RWPE2 (cell line): ENCODE measurements at regions not wholly inside any gene's neighbourhood (a gene's known extent, or its start where the extent isn't known, plus 50 kb on each side); places are given as distances from the start of the nearest gene placed in this dataset.
A peak's percentile ranks its signal among the peaks of the same experiment; 100 is the strongest.
"Not testable (repeated sequence)": the region's sequence is repeated elsewhere in the genome, so short reads cannot be mapped to it uniquely, and the experiment has no call there.

Experiments
- ATAC-seq: fragments of 200-7000 bp; cut with Tn5 transposase; 3 replicates; pipeline ENCODE4 v1.9.1; 2021; ENCODE audit warnings: low read depth
- DNase-seq: peaks from one replicate; pipeline ENCODE4 v3.0.0-alpha.2; 2020; ENCODE audit warnings: low spot score
- H3K27ac ChIP-seq: fragments of 450-650 bp; 2 replicates; pipeline ENCODE4 v1.5.1; 2017; ENCODE audit warnings: mild to moderate bottlenecking; ENCODE audit not compliant: poor library complexity, severe bottlenecking
- H3K27me3 ChIP-seq: fragments of 250-450 bp; sonication (Bioruptor Pico); 2 replicates; pipeline ENCODE4 v1.5.1; 2021; ENCODE audit warnings: mild to moderate bottlenecking, moderate library complexity; ENCODE audit not compliant: insufficient read depth, poor library complexity, severe bottlenecking
- H3K36me3 ChIP-seq: fragments of 250-450 bp; sonication (Bioruptor Pico); 2 replicates; pipeline ENCODE4 v1.5.1; 2020; ENCODE audit warnings: low read depth, mild to moderate bottlenecking, moderate library complexity
- H3K4me1 ChIP-seq: fragments of 250-450 bp; sonication (Bioruptor Pico); 2 replicates; pipeline ENCODE4 v1.5.1; 2021; ENCODE audit warnings: mild to moderate bottlenecking, moderate library complexity; ENCODE audit not compliant: insufficient read depth, poor library complexity, severe bottlenecking
- H3K4me3 ChIP-seq: fragments of 250-450 bp; sonication (Bioruptor Pico); 2 replicates; pipeline ENCODE4 v1.5.1; 2021; ENCODE audit warnings: mild to moderate bottlenecking, moderate library complexity; ENCODE audit not compliant: severe bottlenecking
- H3K9me3 ChIP-seq: fragments of 250-450 bp; sonication (Bioruptor Pico); 2 replicates; pipeline ENCODE4 v1.5.1; 2021; ENCODE audit warnings: mild to moderate bottlenecking, moderate library complexity; ENCODE audit not compliant: severe bottlenecking
- CTCF ChIP-seq: fragments of 450-650 bp; IDR thresholded peaks from one replicate; pipeline ENCODE4 v1.5.1; 2017; ENCODE audit warnings: mild to moderate bottlenecking, moderate library complexity; ENCODE audit not compliant: poor library complexity, severe bottlenecking

DNA sequence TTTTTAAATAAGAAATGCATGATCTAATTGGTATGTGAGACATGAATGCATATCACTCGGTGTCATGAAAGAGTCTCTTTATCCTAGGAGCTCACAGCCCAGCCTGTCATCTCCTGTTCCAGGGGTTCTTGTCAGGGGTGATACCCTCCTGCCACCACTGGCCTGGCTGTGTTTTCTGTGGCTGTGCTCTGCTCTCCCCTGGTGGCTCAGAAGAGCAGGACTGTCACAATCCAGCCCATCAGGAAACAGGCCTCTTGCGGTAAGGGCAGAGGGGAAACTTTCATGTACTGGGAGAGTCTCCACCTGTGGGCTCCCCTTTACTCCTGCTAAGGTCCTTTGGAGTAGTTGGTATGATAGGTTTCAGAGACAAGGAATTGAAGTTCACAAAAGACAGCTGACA is 240.2 kb upstream of the GLRA1 start:
- no peak for TF ChIP-seq CTCF
- H3K4me3 ChIP-seq, result no peak overlapping the region

GRCh38 chr5:152159894-152160293 is 235.2 kb upstream of the GLRA1 start:
- not testable (repeated sequence) for DNase-seq, H3K9me3 ChIP-seq, H3K27ac ChIP-seq, H3K4me1 ChIP-seq, H3K27me3 ChIP-seq, H3K4me3 ChIP-seq, H3K36me3 ChIP-seq
- ATAC-seq, result peak; percentile 52; the same call in 2 of the 3 replicates

More for the DNA sequence above, 240.2 kb upstream of the GLRA1 start:
- H3K27me3 ChIP-seq, result no peaks in the 10 kb centered on the region
- no peak for ATAC-seq
- H3K9me3 ChIP-seq, result no peaks in the 10 kb centered on the region
- DNase-seq, result no peak
- H3K27ac ChIP-seq, result no peak overlapping the region
- H3K4me1 ChIP-seq, result no peaks in the 10 kb centered on the region
- H3K36me3 ChIP-seq, result no peaks in the 10 kb centered on the region

DNA sequence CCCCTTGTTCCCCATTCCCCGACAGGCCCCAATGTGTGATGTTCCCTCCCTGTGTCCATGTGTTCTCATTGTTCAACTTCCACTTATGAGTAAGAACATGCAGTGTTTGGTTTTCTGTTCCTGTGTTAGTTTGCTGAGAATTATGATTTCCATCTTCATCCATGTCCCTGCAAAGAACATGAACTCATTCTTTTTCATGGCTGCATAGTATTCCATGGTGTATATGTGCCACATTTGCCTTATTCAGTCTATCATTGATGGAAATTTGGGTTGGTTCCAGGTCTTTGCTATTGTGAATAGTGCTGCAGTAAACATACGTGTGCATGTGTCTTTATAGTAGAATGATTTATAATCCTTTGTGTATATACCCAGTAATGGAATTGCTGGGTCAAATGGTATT is 229.8 kb upstream of the GLRA1 start:
- H3K27me3 ChIP-seq, DNase-seq, H3K27ac ChIP-seq, H3K9me3 ChIP-seq, H3K36me3 ChIP-seq, H3K4me3 ChIP-seq, ATAC-seq, H3K4me1 ChIP-seq: not testable (repeated sequence)

DNA sequence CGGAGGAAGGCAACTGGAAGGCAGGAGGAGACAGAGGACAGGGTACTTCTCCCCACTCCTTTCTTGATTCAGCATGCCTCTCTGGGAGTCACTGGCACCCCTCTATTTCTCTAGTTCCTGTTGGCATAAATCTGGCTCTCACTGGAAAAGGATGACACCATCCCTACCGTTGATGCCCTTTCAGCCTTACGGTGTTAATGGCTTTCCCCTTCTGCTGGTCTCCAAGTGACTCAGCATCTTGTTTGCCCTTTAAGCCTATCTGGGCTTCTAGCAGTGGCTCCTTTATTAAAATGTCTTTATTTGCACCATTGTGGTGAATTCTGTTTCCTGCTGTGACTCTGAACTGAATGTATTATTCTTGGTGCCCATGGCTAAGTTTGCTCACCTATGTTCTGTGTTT is 227.3 kb upstream of the GLRA1 start:
- Histone ChIP-seq H3K4me1 (no peaks in the 10 kb centered on the region), H3K4me3 (no peak overlapping the region), H3K27me3 (no peaks in the 10 kb centered on the region), H3K36me3 (no peaks in the 10 kb centered on the region), H3K9me3 (no peaks in the 10 kb centered on the region), H3K27ac (no peak overlapping the region)
- no peak for TF ChIP-seq CTCF
- DNase-seq (no peak), ATAC-seq (no peak)

DNA sequence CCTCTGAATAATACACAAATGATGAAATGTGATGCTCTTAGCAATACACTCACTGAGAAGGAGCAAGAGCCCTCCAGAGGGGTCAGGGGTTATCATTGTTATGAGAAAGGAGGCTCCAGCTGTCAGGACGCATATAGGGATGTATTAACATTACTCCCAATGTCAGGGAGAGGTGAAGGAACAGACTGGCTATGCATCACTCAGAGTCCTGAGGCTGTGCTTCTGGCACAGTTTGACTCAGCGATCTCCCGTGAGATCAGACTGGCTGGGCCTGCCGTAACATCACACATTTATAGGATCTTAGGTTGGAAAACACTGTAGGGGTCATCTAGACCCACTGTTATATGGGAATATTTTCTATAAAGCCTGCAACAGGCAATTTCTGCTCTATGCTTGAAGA is 226.5 kb upstream of the GLRA1 start:
- no peak overlapping the region for H3K4me3 ChIP-seq
- ATAC-seq, result no peak
- no peaks in the 10 kb centered on the region for H3K4me1 ChIP-seq
- no peaks in the 10 kb centered on the region for H3K27me3 ChIP-seq
- H3K36me3 ChIP-seq, result no peaks in the 10 kb centered on the region
- no peak for DNase-seq
- no peaks in the 10 kb centered on the region for H3K9me3 ChIP-seq
- TF ChIP-seq CTCF, result no peak
- no peak overlapping the region for H3K27ac ChIP-seq

- Histone ChIP-seq H3K4me3 (no peak overlapping the region), H3K36me3 (no peaks in the 10 kb centered on the region), H3K4me1 (no peaks in the 10 kb centered on the region), H3K9me3 (no peaks in the 10 kb centered on the region), H3K27ac (no peak overlapping the region), H3K27me3 (no peaks in the 10 kb centered on the region)
- TF ChIP-seq CTCF, result no peak
- no peak for ATAC-seq
- DNase-seq, result no peak
Measured at GRCh38 chr5:152147286-152147685, 222.6 kb upstream of the GLRA1 start.
